Right lobe of liver (tissue), 6 donors: ENCODE measurements at regions not wholly inside any gene's neighbourhood (a gene's known extent, or its start where the extent isn't known, plus 50 kb on each side); places are given as distances from the start of the nearest gene placed in this dataset.

ENCODE experiments used
- ATAC-seq, 4 donors: fragments of 200-7000 bp; cut with Tn5 transposase; one replicate each; pipeline ENCODE4 v1.9.1; 2020; ENCODE audit warnings: mild to moderate bottlenecking in 4 of 4, moderate library complexity in 4 of 4
- DNase-seq, 3 donors: peaks; one replicate each; pipeline ENCODE4 v3.0.0-alpha.2; 2020
- H3K27ac ChIP-seq, 3 donors: fragments of 200-600 bp; one replicate each; pipeline ENCODE4 v1.8.0; 2022
- H3K27me3 ChIP-seq, 2 donors: fragments of 200-600 bp; one replicate each; pipeline ENCODE4 v1.8.0; 2022
- H3K36me3 ChIP-seq, 4 donors: fragments of 200-600 bp; sonication (generic) in 1 of 4; one replicate each; pipeline versions ENCODE4 v1.5.1 to v1.8.0; 2017 to 2022; ENCODE audit warnings: control low read depth in 1 of 4
- H3K4me1 ChIP-seq, 4 donors: fragments of 200-600 bp; sonication (generic) in 1 of 4; one replicate each; pipeline versions ENCODE4 v1.5.1 to v1.8.0; 2017 to 2022; ENCODE audit warnings: control low read depth in 1 of 4
- H3K4me3 ChIP-seq, 3 donors: fragments of 200-600 bp; one replicate each; pipeline ENCODE4 v1.8.0; 2022
- H3K9me3 ChIP-seq, 4 donors: fragments of 200-600 bp; sonication (generic) in 1 of 4; one replicate each; pipeline versions ENCODE4 v1.5.1 to v1.8.0; 2017 to 2022; ENCODE audit warnings: control low read depth in 1 of 4
- POLR2A ChIP-seq: fragments of 450-650 bp; IDR thresholded peaks from one replicate; pipeline ENCODE4 v1.6.1; 2017; ENCODE audit warnings: antibody characterized with exemption, mild to moderate bottlenecking
- WGBS: methylation state at CpG from one replicate; pipeline ENCODE4 v1.1.6; 2018; ENCODE audit warnings: low coverage, low lambda C conversion rate; ENCODE audit not compliant: insufficient coverage; ENCODE audit errors: missing lambda C conversion rate; 5-methylcytosine and 5-hydroxymethylcytosine counted together
- intact Hi-C, 2 donors: fragments of 100-400 bp; cut with DNase I; formaldehyde crosslinking; loops; one replicate each; pipeline versions ENCODE4 v1.11.2 to v1.14.1; 2022
- TF ChIP-seq, protein P1 (sequence below), 4 donors: fragments of 200-600 bp in 3 of 4; fragments of 450-650 bp in 1 of 4; IDR thresholded peaks; one replicate each; pipeline versions ENCODE4 v1.5.1 to v1.8.0; 2016 to 2022; ENCODE audit warnings: antibody characterized with exemption in 4 of 4, mild to moderate bottlenecking in 2 of 4
- donor health status: DM: no; HTN: yes; CAD: no.
- donor health status: DM: no; HTN: no; CAD: no.
- donor health status: DM: no; HTN: no; CAD: no.
- donor health status: DM: no; HTN: yes; CAD: no.
- donor health status: DM: no; HTN: yes; CAD: no.

DNA sequence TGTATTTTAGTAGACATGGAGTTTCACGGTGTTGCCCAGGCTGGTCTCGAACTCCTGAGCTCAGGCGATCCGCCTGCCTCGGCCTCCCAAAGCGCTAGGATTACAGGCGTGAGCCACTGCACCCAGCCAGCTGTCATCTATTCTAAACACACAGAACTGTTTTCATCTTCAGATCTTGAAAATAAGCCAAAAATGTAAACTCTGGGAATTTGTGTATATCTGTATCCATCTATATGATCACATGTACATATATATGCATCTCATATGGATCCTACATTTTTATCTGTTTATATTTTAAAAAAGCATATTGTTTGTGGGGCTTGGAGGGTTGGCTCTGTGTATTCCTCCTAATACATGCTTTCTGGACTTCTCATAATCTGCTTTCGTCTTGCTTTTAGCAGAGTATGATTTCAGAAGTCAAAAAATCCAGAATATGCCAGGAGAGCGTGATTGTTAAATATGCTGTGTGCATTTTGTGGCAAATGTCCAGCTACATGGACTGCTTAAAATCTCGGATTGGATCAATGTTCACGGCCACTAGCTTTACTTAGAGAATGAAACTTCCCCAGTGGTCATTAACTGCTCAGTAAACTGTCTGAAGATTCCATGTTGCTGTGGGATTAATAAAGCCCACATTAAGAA lies 274.4 kb upstream of the IRX1 start:
- DNase-seq, result no peak
- Histone ChIP-seq H3K27ac (no peak overlapping the region), H3K27me3 (no peaks in the 10 kb centered on the region), H3K9me3 (no peaks in the 10 kb centered on the region), H3K4me1 (no peaks in the 10 kb centered on the region), H3K36me3 (no peaks in the 10 kb centered on the region), H3K4me3 (no peak overlapping the region)
- intact Hi-C loops, result no loop called here
- TF ChIP-seq, protein P1, sequence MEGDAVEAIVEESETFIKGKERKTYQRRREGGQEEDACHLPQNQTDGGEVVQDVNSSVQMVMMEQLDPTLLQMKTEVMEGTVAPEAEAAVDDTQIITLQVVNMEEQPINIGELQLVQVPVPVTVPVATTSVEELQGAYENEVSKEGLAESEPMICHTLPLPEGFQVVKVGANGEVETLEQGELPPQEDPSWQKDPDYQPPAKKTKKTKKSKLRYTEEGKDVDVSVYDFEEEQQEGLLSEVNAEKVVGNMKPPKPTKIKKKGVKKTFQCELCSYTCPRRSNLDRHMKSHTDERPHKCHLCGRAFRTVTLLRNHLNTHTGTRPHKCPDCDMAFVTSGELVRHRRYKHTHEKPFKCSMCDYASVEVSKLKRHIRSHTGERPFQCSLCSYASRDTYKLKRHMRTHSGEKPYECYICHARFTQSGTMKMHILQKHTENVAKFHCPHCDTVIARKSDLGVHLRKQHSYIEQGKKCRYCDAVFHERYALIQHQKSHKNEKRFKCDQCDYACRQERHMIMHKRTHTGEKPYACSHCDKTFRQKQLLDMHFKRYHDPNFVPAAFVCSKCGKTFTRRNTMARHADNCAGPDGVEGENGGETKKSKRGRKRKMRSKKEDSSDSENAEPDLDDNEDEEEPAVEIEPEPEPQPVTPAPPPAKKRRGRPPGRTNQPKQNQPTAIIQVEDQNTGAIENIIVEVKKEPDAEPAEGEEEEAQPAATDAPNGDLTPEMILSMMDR (IDR thresholded peaks at IDR 0.05), result no peak
- TF ChIP-seq POLR2A, result no peak
- 81% methylated on average over 11 of the region's 11 CpGs for WGBS
- no peak for ATAC-seq

DNA sequence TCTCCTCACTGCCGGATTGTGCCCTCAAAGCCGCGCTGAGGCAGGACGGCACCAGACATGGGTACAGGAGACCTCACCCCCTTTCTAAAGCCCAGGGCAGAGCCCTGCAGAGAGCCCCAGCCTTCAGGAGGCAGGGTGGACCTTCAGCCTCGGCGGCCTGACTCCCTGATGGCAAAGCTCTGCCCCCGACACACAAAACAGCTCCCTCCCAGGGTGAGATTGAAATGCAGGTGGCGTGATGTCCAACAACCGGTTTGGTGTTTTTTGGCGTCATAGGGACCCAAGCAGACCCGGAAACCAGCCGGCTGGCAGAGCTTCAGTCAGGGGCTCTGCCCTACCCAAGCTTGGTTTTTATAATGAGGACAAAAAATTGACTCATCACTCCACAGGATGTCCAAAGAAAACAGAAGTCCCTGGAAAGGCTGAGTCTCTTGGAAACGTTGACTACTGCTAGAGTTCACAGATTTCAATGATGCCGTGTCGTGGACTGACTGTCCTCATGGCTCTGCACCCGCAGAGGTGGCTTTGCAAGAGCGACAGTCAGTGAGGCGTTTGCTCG lies 275.2 kb upstream of the IRX1 start:
- TF ChIP-seq, protein P1 (IDR thresholded peaks at IDR 0.05), result no peak
- no peak for TF ChIP-seq POLR2A
- 81% methylated on average over 6 of the region's 19 CpGs for WGBS
- Histone ChIP-seq H3K4me1 (no peaks in the 10 kb centered on the region), H3K27me3 (no peaks in the 10 kb centered on the region), H3K9me3 (no peaks in the 10 kb centered on the region), H3K4me3 (no peak overlapping the region), H3K27ac (no peak overlapping the region), H3K36me3 (no peaks in the 10 kb centered on the region)
- DNase-seq (no peak), ATAC-seq (no peak)
- intact Hi-C loops, result no loop called here

DNA sequence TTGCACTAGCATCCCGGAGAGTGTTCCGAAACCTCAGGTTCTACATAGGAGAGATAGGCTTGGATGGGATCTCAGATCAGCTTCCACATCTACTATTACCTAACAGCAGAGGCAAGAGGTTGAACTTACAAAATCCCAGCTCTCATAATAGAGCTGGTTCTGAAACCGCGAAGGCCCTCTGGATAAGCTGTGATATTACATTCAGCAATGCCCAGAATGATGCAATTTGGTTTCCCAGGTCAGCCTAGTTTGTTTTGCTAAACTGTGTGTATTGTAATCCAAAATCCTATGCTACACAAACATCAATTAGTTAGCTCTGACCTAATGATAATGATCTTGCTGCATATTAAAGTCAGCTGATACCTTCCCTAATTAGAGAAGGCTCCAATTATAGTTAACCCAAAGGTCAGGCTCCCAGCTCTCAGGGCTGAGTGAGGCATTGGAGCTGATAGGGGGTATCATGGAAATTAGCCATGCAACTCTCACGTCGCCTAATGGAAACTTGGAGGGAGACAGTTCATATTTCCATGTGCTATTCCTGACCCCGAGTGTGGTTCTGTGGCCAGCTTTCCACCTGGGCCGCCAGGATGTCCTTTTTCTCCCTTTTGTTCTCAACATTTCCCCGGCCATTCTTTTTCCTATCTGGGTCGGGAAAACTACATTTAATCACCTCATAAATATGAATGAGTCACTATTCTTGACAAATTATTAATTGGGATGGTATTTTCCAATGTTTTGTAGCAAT lies 278.4 kb upstream of the IRX1 start:
- peak in 1 of 4 donors; percentile 41 for ATAC-seq
- no peak for DNase-seq

DNA sequence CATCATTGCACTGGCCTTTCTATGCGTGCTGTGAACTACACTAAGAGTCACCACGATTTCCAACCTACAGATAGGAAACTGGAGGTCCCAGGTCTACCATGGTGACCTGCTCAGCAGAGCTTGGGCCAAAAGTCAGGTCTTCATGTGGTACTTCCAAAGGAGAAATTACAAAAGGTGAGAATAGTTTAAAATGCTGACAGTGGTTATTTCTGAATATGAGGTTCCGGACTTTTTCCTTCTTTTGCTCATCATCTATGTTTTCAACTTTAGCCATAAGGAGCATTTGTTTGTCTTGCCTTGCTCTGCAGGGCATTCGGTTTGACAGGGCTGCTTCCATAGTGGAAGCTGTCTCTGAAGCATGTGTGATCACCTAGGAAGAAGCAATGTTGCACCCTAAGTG lies 282.1 kb upstream of the IRX1 start:
- Histone ChIP-seq H3K9me3 (no peaks in the 10 kb centered on the region), H3K27ac (no peak overlapping the region), H3K36me3 (no peaks in the 10 kb centered on the region), H3K4me1 (no peaks in the 10 kb centered on the region), H3K27me3 (no peaks in the 10 kb centered on the region), H3K4me3 (no peak overlapping the region)
- intact Hi-C loops, result no loop called here
- WGBS, result 58% methylated on average over 4 of the region's 4 CpGs
- ATAC-seq, result no peak
- DNase-seq, result no peak
- TF ChIP-seq POLR2A, result no peak
- TF ChIP-seq, protein P1 (IDR thresholded peaks at IDR 0.05), result no peak

More for the DNA sequence above, 278.4 kb upstream of the IRX1 start:
- no peaks in the 10 kb centered on the region for H3K9me3 ChIP-seq
- no peaks in the 10 kb centered on the region for H3K36me3 ChIP-seq
- no peak overlapping the region for H3K27ac ChIP-seq
- WGBS, result 38% methylated on average over 9 of the region's 10 CpGs
- H3K4me1 ChIP-seq, result no peaks in the 10 kb centered on the region
- H3K27me3 ChIP-seq, result no peaks in the 10 kb centered on the region
- no peak overlapping the region for H3K4me3 ChIP-seq
- intact Hi-C loops, result no loop called here
- TF ChIP-seq, protein P1 (IDR thresholded peaks at IDR 0.05), result no peak
